NCI-H345 treated with DMSO at 0.1 percent for 48 hours (cell line): ENCODE measurements at regions not wholly inside any gene's neighbourhood (a gene's known extent, or its start where the extent isn't known, plus 50 kb on each side); places are given as distances from the start of the nearest gene placed in this dataset.

ENCODE experiments used
- DNase-seq: peaks from one replicate; lab custom pipeline; 2025; ENCODE audit not compliant: unreplicated experiment; lab: John Stamatoyannopoulos, UW

DNA sequence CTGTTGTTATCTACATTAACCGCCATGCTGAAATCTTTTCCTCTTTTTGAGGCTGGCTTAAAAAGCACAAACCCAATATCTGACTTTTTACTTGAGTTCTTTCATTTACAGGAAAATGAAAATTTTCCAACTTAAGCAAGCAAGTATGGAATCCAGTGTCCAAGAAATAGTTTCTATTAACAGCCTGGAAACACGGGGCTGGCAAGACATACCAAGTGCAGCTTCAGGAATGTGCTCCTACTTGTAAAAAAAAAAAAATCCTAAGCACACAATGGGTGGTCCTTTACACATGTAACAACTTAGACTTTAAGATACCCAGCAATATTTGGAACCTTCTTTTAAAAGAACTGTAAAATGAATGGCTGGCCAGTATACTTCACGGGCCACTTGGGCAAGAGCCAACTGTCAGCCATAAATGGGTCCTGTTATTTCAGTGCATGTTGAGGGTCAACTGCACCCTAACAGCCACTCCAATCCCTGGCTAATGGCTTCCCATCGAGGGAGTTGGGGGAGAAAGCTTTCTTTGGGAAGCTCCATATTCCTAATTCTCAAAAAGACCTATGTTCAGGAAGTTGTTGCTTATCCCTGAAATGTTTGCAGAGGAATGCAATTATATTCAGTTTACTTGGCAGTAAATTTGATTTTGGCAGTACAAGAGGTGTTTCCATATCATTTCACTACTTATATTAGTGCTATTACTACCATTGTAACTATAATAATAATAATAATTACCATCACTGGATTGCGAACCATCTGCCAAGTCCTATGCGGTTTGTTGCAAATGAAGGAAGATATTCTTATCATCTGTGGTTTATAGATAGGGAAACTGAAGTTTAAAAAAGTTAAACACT, 236.4 kb upstream of the TMEM72 start:
- DNase-seq = no peak

DNA sequence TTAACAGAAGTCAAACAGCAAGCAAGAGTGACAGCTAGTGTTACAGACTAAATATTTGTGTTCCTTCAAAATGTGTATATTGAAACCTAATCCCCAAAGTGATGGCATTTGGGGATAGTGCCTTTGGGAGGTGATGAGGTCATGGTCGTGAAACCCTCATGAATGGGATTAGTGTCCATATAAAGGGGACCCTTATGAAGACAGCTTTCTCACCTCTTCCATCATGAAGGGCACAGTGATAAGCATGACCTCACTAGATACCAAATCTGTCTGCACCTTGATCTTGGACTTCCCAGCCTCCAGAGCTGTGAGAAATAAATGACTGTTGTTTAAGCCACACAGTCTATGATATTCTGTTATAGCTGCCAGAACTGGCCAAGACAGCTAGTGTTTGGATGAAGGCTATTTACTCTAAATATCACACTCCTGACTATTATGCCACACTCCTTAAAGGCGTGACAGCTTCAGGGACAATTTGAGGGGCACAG, 235.7 kb upstream of the TMEM72 start:
- DNase-seq = no peak

GRCh38 chr10:44680764-44681163, 230.4 kb upstream of the TMEM72 start:
- DNase-seq = no peak

GRCh38 chr10:44682507-44682906, 228.6 kb upstream of the TMEM72 start:
- no peak for DNase-seq

DNA sequence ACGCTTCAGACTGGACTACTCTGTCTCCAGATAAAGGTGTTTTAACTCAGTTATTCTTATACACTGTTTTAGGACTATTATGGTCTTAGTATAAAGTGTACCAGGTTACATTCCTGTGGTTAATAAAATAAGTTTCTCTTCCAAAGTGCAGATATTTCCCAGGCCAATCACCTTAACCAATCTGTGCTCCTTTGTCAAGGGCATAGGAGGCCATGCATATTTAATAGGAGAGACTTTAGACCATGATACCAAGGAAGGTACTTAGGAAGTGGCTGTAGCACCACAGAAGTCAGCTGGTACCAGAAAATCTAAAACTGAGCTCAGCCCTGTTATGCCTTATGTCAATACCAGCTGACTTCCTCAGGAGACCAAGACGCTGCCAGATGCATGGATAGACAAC, 226.5 kb upstream of the TMEM72 start:
- DNase-seq = no peak

- no peak for DNase-seq
These were observed 225.9 kb upstream of the TMEM72 start for GRCh38 chr10:44685220-44685619.

DNA sequence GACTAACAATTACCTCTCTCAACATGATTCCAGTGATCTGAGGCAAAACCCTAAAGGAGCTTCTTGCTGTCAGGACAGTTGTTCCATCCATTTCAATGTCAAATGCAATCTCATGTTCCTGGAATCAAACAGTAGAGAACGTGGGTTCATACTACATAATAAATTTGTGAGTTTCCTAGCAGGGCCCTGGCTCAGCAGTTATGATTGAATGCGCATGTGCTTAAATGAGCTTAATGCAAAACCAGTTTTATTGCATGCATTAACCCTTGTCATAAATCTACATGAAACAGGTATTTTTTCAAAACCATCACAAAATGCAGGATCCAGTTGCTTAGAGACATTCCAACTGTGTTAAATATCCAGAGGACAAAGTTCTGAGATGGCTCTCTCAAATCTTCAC, 225.4 kb upstream of the TMEM72 start:
- DNase-seq = no peak

DNA sequence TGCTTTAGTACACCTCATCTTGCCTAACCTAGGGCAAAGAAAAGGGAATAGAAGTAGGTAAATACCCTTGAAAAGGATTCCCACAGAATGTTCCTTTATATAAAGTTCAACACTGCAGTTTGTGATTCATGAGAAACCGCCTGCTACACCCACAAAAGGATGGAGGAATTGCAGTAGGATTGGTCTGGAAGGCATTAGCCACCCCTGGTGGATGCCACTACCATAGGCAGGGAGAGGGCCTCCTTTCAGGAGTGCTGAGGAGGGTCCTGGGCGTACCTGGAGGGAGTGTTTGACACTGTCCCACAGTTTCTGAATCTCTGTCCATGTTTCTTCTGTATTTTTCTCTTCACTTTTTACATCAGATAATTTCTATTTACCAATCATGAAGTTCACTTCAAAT, 221.8 kb upstream of the TMEM72 start:
- no peak for DNase-seq

DNA sequence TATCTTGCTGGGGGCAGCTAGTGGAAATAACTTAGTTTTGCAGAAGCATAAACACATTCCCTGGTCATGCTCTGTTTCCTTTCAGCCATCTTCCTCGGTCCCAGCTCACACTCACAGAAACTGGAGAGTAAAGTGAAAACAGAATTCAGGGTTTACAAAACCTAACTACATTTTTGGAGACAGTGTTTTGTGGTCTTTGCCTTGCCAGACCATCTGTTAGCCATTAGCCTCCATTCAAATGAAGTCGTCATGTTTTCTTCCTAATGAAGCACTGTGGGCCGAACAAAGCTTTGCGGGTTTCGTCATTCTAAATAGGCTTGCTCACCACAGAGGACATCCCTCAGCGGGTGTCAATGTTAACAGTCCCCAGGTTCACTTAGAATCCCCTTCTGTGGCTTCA, 214.6 kb upstream of the TMEM72 start:
- DNase-seq = no peak

GRCh38 chr10:44697116-44697515, 214.0 kb upstream of the TMEM72 start:
- no peak for DNase-seq

- DNase-seq = no peak
These were observed 208.6 kb upstream of the TMEM72 start for GRCh38 chr10:44702531-44702930.

DNA sequence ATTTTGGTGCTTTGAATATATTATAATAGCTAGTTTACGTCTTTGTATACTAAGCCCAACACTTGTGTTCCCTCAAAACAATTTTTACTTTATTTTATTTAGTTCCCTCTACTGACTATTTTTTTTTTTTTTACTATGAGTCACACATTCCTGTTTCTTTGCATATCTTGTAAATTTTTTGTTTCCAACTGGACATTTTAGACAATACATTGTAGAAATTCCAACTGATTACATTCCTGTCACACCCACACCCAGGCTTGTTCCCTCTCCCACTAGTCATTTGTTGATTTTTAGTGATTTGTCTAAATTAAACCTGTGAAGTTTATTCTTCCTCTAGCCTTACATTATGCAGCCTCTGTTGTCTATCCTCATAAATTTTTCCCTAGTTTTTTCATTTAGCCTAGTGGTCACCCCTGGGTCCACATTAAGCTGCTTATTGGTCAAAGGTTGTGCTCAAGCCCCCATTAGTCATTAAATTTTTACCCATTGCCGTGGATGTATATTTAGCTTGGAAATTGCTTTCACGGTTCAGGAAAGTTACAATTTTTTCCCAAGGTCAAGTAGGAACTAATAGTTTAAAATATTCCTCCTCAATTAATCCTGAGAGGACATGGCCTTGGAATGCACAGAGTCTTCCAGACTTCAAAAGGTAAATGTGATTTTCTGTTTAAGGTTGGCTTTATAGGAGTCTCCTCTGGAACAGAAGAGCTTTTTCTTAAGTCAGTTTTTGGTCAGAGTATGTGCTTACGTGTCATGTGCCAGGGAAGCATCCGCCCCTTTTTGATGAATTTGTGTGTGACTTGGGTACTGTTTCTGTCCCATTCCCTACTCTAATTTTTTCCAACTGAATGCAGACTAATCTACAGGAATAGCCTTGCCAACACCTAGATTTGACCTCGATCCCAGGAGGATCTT, 207.6 kb upstream of the TMEM72 start:
- no peak for DNase-seq

DNA sequence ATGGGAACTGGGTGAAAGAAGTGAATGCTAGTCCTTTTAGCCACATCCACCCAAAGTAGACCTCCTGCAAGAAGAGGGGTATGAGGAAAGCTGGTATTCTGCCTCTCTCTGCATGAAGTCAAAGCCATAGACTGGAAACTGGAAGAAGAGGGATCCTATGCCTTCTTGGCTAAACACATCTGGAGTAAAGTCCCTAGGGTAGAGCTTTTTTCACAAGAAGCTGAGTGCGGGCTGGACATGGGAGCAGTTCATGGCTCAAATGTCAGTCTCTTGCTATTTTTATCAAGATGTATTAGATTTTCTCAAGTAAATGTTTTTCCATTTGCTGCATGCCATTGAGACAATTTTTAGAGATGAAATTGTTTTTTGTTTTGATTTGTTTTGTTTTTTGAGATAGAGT, 206.5 kb upstream of the TMEM72 start:
- DNase-seq = no peak

GRCh38 chr10:44706745-44707144, 204.4 kb upstream of the TMEM72 start:
- DNase-seq = no peak

DNA sequence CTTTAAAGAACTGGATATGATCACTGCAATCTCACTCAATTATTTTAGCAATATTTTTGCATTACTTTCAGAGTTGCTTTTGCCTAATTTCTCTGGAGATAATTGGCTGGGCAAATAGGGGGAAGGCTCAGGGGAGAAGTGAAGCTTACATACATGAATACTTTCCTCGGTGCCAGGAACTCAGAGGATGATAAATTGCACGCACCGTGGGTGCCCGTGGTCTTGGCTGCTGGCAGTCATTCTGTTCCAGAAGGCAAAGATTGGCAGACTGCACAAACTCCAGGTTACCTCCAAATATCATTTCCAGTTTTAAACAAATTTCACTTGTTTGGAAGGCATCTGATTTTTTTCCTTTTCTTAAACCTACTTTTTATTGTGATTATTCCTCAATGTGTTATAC, 197.8 kb upstream of the TMEM72 start:
- no peak for DNase-seq

DNA sequence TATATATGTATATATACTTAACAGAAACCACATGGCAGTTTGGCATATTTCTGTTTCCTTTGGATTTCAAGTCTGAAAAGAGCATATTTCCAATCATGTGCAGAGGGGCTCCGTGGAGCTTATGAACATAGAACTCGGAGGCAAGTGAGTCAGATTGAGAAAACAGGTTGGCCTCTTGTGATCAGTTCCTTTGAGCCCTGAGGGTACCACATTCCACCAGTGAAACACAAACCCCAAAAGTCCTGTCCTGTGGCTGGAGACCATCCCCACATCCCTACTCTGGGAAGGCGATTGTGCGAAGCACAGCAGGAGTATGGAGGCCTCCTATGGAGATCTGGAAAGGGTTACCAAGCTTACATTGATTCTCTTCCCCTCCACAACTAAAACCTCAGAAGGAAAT, 196.7 kb upstream of the TMEM72 start:
- no peak for DNase-seq

GRCh38 chr10:44715136-44715535, 196.0 kb upstream of the TMEM72 start:
- DNase-seq = no peak

- DNase-seq = no peak
These were observed 194.6 kb upstream of the TMEM72 start for GRCh38 chr10:44716470-44717015.

DNA sequence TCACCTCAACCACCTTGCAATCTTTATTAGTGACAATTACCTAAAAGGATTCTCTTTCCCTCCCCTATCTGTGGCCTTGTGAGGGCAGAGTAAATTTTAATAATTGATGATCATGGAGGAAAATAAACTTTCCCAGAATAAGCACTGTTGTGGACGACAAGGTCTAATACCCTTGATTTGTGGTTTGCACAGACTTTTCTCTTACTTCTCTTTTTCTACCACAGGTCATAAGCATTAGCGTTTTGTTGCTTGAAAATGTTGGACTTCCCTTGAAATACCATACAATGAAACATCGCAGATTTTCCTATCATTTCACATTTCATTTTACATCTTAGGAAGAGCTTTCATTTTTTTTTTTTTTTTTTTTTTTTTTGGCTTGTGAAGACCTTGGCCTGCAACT, 188.1 kb upstream of the TMEM72 start:
- DNase-seq = no peak

DNA sequence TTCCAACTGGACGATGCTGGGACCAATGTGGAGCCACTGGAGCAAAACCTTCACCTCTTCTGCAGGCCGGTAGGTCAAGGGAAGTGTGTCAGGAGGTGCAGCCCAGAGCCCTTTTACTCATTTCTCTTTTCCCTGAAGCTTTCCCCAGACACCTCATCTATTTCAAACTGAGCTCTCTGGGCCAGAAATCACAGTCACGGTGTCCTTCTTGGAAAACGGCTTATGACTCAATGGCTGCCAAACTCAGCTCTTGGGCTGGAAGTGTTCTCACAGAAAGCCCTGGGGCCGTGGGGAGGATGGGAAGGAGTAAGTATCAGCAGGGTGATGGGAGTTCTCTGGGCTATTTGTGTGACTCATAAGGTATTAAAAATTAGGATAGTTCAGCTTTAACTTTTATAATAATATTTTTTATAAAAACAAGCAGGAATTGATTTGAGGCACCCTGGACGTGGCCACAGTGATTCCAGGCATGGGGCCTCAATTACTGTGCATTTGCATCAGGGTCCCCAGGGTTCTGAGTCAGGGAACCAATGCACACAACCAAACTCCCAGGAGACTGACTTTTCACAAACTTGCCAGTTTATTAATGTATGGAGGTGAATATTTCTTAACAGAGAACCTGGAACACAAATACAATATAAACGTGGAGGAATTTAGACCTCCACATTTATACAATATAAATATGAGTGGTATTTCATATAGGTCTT, 187.4 kb upstream of the TMEM72 start:
- DNase-seq = no peak
